HG03175 (cell line): ENCODE measurements at regions not wholly inside any gene's neighbourhood (a gene's known extent, or its start where the extent isn't known, plus 50 kb on each side); places are given as distances from the start of the nearest gene placed in this dataset.
"Not testable (repeated sequence)": the region's sequence is repeated elsewhere in the genome, so short reads cannot be mapped to it uniquely, and the experiment has no call there.

Source experiments
- ATAC-seq: cut with Tn5 transposase; IDR thresholded peaks from one replicate; pipeline ENCODE4 v1.9.1; 2021; ENCODE audit warnings: mild to moderate bottlenecking, moderate library complexity; ENCODE audit not compliant: unreplicated experiment

DNA sequence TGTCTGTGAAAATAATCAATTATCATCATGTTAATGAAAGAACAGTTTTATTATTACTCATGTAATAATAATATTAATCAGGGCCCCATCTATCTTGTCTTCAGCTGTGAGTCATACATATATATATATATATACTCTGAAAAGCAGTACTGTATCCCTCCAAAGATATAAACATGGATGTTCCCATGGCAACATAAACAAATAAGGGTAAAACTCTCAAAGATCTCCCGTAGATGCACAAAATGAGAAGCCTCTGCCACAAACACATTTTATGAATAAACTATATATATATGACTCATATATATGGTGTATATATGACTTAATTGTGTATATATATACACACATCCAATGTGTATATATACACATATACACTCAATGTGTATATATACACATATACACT, 163.8 kb upstream of the ARHGEF26 start:
- no peak for ATAC-seq

GRCh38 chr3:153958635-153959595, 162.3 kb upstream of the ARHGEF26 start:
- no peak for ATAC-seq

- no peak for ATAC-seq
Measured at GRCh38 chr3:153960458-153961074, 160.6 kb upstream of the ARHGEF26 start.

GRCh38 chr3:153961494-153961893, 159.7 kb upstream of the ARHGEF26 start:
- no peak for ATAC-seq

GRCh38 chr3:153963012-153963411, 158.2 kb upstream of the ARHGEF26 start:
- ATAC-seq, result peak; percentile 42

DNA sequence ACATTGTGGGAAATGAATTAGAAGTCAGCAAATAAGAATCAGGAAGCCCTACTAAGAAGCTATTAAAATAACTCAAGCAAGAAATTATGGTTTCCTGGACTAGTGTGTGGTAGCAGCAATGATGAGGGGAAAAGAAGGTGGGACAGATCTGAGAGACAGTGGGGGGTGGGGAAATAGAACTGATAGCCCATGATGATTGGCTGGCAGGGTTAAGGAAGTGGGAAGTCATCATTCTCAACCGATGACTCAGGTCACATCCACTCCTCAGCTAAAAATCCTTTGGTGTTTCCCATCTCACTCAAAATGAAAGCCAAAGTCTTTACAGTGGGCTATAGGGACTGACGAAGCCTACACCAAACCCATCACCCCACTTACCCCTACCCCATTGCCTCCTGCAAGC, 153.9 kb upstream of the ARHGEF26 start:
- ATAC-seq, result no peak

- ATAC-seq, result peak; percentile 40
Measured at GRCh38 chr3:153970047-153970446, 151.1 kb upstream of the ARHGEF26 start.

- ATAC-seq, result no peak
Measured at GRCh38 chr3:153970741-153971347, 150.3 kb upstream of the ARHGEF26 start.

DNA sequence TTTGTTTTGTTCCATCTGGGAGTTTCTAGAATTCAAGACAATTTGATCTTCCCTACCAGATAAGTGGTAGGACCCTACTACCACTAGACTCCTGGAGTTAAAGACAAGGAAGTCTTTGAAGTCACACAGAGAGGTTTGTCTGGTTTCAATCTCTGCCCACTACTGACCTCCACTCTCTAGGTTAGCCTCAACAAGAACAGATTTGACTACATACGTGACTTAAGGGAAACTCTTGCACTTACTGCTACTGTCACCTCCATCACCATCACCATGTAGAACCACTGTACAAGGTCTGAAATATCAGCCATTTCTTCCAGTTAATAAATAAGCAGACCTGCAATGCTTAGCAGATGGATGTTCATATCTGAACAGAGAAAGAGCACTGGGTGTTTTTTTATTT, 148.3 kb upstream of the ARHGEF26 start:
- ATAC-seq, result peak; percentile 37

DNA sequence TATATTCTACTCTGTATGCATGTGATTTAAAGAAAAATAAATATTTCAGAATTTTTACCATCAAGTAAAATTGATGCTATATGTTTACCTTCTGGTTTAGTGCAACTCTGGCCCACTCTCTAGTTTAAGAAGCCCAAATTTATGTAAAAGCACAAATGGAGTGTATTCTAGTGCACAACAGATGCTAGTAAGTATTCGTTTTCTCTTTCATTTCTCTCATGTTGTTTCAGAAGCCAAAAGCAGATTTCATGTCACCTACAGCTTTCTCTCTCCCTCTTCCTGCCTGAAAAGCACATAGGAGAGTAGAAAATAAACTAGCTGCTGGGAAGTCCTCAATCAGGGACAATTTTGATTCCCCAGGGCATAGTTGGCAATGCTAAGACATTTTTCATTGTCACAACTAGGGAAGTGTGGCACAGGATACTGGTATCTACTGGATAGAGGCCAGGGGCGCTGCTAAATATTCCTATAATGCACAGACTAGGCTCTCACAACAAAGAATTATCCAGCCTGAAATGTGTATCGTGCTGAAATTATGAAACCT, 147.4 kb upstream of the ARHGEF26 start:
- peak; percentile 52 for ATAC-seq

DNA sequence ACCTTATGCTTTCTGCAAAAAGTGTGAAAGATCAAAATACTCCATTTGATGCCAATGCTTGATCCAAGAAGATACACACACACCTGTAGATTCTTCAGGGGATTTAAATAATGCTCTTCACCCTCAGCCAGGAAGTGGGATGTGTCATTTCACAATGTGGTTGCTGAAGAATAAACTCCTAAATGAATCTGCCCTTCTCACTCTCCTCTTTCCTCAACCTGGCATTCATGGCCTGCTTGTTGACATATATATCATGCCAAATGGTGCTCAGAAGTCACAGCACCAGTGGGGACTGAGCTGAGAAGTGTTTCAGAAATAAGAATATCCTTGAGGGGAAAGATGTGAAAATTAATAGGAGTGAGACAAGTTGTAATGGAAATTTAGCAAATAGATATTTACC, 146.6 kb upstream of the ARHGEF26 start:
- ATAC-seq, result no peak

DNA sequence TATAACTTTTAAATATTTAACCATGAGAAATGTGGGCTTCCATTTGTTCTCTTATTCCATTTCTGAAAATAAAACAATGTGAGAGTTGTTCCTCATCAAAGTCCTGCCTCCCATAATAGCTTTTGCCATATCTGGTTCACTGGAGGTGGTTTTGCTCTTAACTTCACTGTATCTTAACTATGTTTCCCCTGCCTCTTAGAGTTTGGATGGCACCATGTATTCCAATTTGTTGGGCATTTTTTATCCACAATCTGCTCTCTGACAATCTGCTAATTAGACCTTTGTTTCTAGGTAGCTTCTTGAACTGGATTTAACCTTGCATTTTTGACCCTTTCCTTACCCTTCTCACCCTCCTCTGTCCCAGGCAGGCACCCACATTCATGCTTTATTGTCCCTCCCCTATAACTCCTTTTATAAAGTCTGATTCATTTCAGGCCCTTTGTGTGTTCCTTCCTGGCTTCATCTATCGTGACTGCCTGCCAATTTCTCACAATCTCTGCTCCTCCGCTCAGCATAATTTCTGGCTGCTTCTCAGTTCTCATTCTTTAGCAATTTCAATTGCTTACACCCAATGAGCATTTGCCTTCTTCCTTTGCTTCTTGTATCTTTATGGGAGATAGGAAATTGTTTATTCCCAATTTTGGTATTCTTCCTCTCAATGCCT, 144.2 kb upstream of the ARHGEF26 start:
- ATAC-seq, result no peak

GRCh38 chr3:153978006-153978405, 143.2 kb upstream of the ARHGEF26 start:
- ATAC-seq, result no peak

DNA sequence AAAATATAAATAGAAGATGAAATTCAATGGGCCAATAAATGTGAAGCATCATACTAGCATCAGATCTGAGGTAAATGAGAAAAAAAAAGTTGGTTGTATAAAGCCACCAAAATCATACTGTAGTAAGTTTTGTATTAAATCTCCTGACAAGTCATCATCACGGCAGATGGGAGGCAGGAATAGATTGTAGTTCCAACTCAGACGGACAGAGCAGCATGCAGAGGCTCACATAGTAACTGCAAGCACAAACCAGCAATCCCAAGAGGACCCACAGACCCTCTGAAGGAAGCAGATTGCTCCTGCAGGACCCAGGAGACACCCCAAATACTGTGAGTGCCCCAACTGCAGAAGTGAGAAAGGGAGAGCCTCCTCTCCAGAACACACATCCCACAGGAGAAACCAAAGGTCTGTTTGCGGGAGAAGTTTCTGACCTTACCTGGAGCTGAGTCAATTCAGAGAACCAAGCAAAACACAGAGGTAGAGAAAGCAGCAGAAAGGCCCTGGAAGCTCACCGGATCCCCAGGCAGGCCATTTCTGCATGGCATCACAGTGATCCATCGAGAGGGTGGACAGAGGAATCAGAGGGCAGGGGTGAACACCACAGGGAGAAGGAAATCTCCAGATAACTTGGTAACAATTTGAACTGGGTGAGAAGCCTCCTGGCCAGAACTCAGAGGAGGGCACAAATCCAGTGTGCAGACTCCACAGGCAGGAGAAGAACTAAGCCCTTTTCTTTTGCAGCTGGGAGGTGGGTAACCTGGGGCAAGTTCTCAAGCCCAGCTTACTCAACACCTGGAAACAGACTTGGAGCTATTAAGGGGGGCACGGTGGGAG, 141.6 kb upstream of the ARHGEF26 start:
- ATAC-seq, result no peak

- ATAC-seq, result no peak
Measured at GRCh38 chr3:153980252-153980590, 141.0 kb upstream of the ARHGEF26 start.

GRCh38 chr3:153997364-153997763, 123.8 kb upstream of the ARHGEF26 start:
- not testable (repeated sequence) for ATAC-seq

DNA sequence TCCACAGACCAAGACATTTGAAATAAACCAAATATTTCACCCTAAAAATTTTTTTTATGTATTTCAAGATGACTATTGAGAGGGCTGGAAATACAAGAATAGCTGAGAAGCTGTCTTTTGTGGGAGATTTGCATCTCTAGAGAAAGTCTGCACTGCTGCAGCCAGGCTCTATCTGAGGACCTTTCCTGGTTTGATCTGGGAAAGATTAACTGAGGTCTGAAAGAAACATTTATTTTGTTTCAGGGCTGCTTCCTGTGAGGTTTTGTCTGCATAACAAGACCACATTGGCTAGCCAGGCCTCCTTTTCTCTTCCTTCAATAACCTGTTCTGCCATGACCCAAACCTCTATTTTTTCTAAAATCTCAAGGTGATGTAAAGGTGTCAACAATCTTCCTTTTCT, 117.5 kb upstream of the ARHGEF26 start:
- no peak for ATAC-seq

- ATAC-seq, result no peak
Measured at GRCh38 chr3:154011036-154011435, 110.2 kb upstream of the ARHGEF26 start.

DNA sequence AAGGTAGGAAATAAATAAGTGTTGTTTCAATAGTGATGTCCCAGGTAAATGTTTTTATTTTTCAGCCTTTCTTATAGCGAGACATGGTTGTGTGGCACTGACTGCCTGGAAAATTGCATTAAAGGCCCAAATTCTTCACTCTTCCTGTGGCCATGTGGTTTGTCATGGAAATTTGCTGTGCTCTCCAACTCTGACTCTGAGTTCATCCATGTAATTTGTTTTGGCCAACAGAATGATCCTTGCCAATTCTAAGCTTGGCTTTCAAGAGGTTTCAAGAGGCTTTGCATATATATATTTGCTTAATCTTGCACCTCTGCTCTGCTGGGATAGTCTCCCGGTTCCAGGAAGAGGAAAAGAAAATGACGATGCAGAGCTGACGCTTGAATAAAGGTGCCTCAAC, 107.5 kb upstream of the ARHGEF26 start:
- ATAC-seq, result no peak

DNA sequence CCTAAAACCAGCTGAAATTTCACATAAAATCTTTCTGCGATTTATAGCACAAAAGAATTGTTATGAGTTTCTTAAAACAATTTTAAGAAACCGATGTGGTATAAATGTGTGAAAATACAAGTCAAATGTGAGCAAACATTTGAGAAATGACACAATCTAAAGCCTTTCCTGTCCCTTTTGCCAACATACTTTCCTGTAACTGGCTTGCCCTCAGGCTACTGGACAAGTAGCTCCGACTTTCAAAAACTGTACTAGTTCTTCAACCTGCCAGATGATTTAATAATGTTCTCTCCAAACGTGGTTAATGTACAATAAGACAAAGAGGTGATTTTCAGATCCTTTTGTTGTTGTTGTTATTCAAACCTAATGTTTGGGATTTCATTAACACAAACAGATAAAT, 105.9 kb upstream of the ARHGEF26 start:
- ATAC-seq, result no peak
